Lower leg skin (tissue), 4 donors: ENCODE measurements at regions not wholly inside any gene's neighbourhood (a gene's known extent, or its start where the extent isn't known, plus 50 kb on each side); places are given as distances from the start of the nearest gene placed in this dataset.

Source experiments
- DNase-seq, 2 donors: peaks; one replicate each; pipeline ENCODE4 v3.0.0-alpha.2; 2019; ENCODE audit warnings: low spot score in 2 of 2
- H3K4me3 ChIP-seq: fragments of 200-600 bp; sonication (generic); 2 replicates; pipeline ENCODE4 v1.5.1; 2017; ENCODE audit warnings: mild to moderate bottlenecking, low read depth; ENCODE audit not compliant: poor library complexity, severe bottlenecking
- POLR2A ChIP-seq, 2 donors: fragments of 450-650 bp; IDR thresholded peaks; one replicate each; pipeline ENCODE4 v1.6.1; 2016 to 2017; ENCODE audit warnings: antibody characterized with exemption in 2 of 2, mild to moderate bottlenecking in 1 of 2, moderate library complexity in 1 of 2
- WGBS, 2 donors: methylation state at CpG; one replicate each; pipeline ENCODE4 v1.1.5; 2018; 5-methylcytosine and 5-hydroxymethylcytosine counted together
- intact Hi-C: fragments of 100-400 bp; cut with DNase I; formaldehyde crosslinking; loops from one replicate; pipeline ENCODE4 v1.15.0; 2023; ENCODE audit warnings: low total_unique reads
- TF ChIP-seq, protein P1 (sequence below), 3 donors: fragments of 450-650 bp; IDR thresholded peaks; one replicate each; pipeline ENCODE4 v1.5.1; 2016; ENCODE audit warnings: antibody characterized with exemption in 3 of 3, mild to moderate bottlenecking in 3 of 3, moderate library complexity in 2 of 3

DNA sequence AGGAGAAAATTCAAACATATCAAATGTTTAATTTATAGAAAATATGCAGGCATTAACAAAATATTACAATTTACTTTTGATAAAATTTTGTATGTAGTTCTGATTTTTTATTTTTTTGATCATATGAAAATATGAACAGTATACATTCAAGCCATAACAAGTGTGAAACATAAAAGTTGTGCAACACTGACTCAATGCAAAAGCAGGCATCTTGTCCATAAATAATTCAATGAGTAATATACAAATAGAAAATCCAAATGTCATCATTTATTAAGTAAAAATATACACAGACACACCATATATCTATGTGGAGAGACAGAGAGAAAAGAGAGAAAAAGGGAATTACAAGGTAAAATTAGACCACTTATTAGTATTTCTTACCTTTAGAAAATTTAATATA is 1183.9 kb downstream of the SLITRK1 start:
- intact Hi-C loops: no loop called here
- H3K4me3 ChIP-seq: no peak overlapping the region
- no peak for TF ChIP-seq POLR2A (IDR thresholded peaks at IDR 0.05)
- TF ChIP-seq, protein P1, sequence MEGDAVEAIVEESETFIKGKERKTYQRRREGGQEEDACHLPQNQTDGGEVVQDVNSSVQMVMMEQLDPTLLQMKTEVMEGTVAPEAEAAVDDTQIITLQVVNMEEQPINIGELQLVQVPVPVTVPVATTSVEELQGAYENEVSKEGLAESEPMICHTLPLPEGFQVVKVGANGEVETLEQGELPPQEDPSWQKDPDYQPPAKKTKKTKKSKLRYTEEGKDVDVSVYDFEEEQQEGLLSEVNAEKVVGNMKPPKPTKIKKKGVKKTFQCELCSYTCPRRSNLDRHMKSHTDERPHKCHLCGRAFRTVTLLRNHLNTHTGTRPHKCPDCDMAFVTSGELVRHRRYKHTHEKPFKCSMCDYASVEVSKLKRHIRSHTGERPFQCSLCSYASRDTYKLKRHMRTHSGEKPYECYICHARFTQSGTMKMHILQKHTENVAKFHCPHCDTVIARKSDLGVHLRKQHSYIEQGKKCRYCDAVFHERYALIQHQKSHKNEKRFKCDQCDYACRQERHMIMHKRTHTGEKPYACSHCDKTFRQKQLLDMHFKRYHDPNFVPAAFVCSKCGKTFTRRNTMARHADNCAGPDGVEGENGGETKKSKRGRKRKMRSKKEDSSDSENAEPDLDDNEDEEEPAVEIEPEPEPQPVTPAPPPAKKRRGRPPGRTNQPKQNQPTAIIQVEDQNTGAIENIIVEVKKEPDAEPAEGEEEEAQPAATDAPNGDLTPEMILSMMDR (IDR thresholded peaks at IDR 0.05): no peak
- DNase-seq: no peak

DNA sequence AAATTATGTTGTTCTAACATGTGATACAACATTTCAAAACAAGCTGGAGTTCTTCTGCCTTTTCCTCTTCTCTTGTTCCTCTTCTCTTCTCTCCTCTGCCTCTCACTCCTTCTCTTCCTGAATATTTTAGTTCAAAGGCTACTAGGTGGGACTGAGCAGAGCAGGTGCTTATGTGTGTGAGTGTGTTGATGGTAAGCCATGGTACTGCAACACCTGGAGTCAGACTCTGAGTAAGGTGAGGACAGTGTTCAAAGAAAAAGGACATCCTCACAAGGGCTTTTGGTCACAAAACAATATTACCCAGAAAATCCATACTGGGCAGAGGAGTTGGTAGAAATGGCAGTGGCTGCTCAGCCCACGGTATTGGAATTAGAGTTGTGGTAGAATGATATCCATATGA is 1188.7 kb downstream of the SLITRK1 start:
- TF ChIP-seq, protein P1 (IDR thresholded peaks at IDR 0.05): no peak
- no peak for TF ChIP-seq POLR2A (IDR thresholded peaks at IDR 0.05)
- no peak for DNase-seq
- no peak overlapping the region for H3K4me3 ChIP-seq
- intact Hi-C loops: no loop called here
- WGBS, 2 donors: 87 to 100% methylated on average over 1 of the region's 1 CpG

DNA sequence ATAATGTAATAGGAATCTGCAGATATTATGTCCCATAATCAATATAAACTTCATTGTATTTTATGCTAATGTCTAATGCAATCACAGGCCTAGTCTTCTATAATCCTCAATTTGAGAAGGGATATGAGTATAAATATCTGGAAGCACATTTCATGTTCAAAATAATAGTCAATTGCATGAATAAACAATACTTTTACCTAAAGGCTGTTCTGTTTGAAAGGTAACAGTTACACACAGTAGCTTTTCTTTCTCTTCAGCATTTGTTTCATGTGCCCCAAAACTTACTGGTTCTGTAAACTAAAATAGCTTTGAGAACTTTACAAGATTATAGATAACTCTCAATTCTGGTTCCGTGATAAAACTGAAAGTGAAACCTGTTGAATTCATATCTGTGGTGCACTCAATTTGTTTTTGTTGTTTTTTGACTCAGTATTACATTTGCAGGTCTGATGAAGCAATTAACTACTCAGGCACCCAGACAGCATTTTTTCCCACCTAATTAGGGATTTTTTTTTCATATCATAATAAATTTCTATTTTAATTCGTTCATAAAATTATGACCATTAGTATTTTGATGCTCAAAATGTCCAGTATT is 1193.8 kb downstream of the SLITRK1 start:
- no peak for DNase-seq
- no peak overlapping the region for H3K4me3 ChIP-seq
- WGBS, 2 donors: 21 to 22% methylated on average over 2 of the region's 2 CpGs
- intact Hi-C loops: no loop called here
- TF ChIP-seq POLR2A (IDR thresholded peaks at IDR 0.05): no peak
- TF ChIP-seq, protein P1 (IDR thresholded peaks at IDR 0.05): no peak

DNA sequence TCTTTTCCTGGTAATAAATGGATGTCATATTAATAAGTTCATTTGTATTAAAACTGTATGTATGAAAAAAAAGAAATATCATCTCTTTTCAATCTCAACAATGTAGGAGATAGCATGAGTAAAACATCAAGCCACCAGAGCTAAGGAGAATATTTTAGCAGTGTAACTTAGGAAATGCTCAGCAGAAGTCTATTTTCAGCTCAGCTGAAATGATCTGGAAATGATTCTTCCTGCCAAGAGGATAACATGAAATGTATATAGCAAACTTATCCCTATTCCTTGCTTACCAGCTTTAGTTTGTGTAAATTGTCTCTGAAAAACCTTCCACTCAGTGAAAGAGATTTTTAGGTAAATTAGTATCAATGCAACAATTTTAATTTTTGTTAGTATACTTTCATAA is 1194.4 kb downstream of the SLITRK1 start:
- no peak for DNase-seq
- TF ChIP-seq POLR2A (IDR thresholded peaks at IDR 0.05): no peak
- TF ChIP-seq, protein P1 (IDR thresholded peaks at IDR 0.05): no peak
- no peak overlapping the region for H3K4me3 ChIP-seq
- intact Hi-C loops: no loop called here

DNA sequence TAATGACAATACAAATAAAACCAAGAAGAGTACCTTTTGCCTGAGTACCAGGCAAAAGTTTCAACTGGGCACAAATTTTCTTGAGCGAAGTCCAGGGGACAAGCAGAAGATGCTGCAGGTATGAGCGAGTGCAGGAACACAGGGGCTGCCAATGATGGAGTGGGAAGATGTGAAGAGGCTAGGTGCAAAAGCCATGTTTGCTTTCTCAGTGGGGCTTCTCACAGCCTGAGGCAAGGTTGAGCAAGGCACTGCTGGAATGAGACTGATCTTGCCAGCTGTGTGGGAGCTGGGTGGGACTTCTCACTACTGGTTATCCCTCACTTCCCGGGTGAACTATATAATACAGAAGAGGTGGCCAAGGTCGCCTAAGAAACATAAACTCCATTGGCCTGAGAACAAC is 1200.7 kb downstream of the SLITRK1 start:
- intact Hi-C loops: no loop called here

DNA sequence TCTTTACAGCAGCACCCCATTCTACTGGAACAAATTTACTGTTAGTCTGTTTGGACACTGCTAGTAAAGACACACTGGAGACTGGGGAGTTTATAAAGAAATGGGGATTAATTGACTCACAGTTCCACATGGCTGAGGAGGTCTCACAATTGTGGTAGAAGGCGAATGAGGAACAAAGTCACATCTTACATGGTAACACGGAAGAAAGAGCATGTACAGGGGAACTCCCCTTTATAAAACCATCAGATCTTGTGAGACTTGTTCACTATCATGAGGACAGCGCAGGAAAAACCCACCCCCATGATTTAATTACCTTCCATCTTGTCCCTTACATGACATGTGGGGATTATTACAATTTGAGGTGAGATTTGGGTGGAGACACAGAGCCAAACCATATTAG is 1204.2 kb downstream of the SLITRK1 start:
- DNase-seq: no peak
- no peak for TF ChIP-seq POLR2A (IDR thresholded peaks at IDR 0.05)
- TF ChIP-seq, protein P1 (IDR thresholded peaks at IDR 0.05): no peak
- WGBS, 2 donors: 91 to 92% methylated on average over 3 of the region's 3 CpGs
- intact Hi-C loops: no loop called here
- H3K4me3 ChIP-seq: no peak overlapping the region

More for the DNA sequence above, 1200.7 kb downstream of the SLITRK1 start:
- H3K4me3 ChIP-seq: no peak overlapping the region
- DNase-seq: no peak
- WGBS, 2 donors: 70 to 86% methylated on average over 4 of the region's 4 CpGs
- TF ChIP-seq, protein P1 (IDR thresholded peaks at IDR 0.05): no peak
- TF ChIP-seq POLR2A (IDR thresholded peaks at IDR 0.05): no peak
